ENCODE measurements at regions not wholly inside any gene's neighbourhood (a gene's known extent, or its start where the extent isn't known, plus 50 kb on each side); places are given as distances from the start of the nearest gene placed in this dataset.

DNA sequence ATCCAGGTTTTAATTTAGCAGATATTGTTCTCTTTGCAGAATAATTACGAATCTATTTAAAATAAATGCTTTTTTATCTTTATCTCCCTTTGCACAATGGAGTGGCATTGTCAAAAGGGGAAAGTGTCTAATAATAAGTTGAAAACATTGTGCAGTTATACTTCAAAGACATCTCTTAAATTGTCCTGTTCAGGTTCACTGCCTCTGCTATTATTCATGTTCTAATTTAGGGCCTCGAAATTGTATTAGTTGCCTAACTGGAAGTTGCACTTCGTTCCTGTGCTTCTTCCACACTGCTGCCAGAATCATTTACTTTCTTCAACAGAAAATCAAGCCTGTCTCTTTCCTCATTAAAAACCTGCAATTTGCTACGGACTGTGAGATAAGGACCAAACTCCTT is 150.5 kb upstream of the SPRY1 start:
- TF ChIP-seq FOXA1 (IDR thresholded peaks at IDR 0.05) (no peak), FOXM1 (IDR thresholded peaks at IDR 0.05; ENCODE audit: borderline replicate concordance) (no peak), FOXK2 (IDR thresholded peaks at IDR 0.05) (no peak), LEF1 (IDR thresholded peaks at IDR 0.05; ENCODE audit: borderline replicate concordance) (no peak), NFRKB (IDR thresholded peaks at IDR 0.05) (no peak), TARDBP (IDR thresholded peaks at IDR 0.05) (no peak), L3MBTL2 (conservative IDR thresholded peaks at IDR 0.05) (no peak), ELF4 (IDR thresholded peaks at IDR 0.05) (no peak)

All from HEK293T (cell line).